Breast epithelium (tissue), 4 donors: ENCODE measurements at regions not wholly inside any gene's neighbourhood (a gene's known extent, or its start where the extent isn't known, plus 50 kb on each side); places are given as distances from the start of the nearest gene placed in this dataset.

Experiments
- DNase-seq, 2 donors: peaks; one replicate each; pipeline ENCODE4 v3.0.0-alpha.2; 2019; ENCODE audit warnings: low spot score in 2 of 2
- H3K27ac ChIP-seq, 2 donors: fragments of 200-600 bp; sonication (generic) in 1 of 2; one replicate each; pipeline ENCODE4 v1.5.1; 2016 to 2019; ENCODE audit warnings: mild to moderate bottlenecking in 1 of 2
- H3K27me3 ChIP-seq, 2 donors: fragments of 200-600 bp; sonication (generic) in 1 of 2; one replicate each; pipeline versions ENCODE4 v1.5.1 to v1.6.0; 2017 to 2019; ENCODE audit warnings: control low read depth in 1 of 2, mild to moderate bottlenecking in 1 of 2
- H3K36me3 ChIP-seq: fragments of 200-600 bp; one replicate; pipeline ENCODE4 v1.5.1; 2019
- H3K4me1 ChIP-seq, 2 donors: fragments of 200-600 bp; sonication (generic); one replicate each; pipeline ENCODE4 v1.5.1; 2016 to 2019; ENCODE audit warnings: control low read depth in 1 of 2
- H3K4me3 ChIP-seq, 3 donors: fragments of 200-600 bp; sonication (generic); 1 replicate in 2 of 3; 2 replicates in 1 of 3; pipeline ENCODE4 v1.5.1; 2016 to 2019; ENCODE audit warnings: mild to moderate bottlenecking in 3 of 3, moderate library complexity in 2 of 3
- H3K9me3 ChIP-seq, 2 donors: fragments of 200-600 bp; sonication (generic) in 1 of 2; one replicate each; pipeline ENCODE4 v1.5.1; 2016 to 2019; ENCODE audit warnings: control low read depth in 1 of 2
- POLR2A ChIP-seq: fragments of 450-650 bp; IDR thresholded peaks from one replicate; pipeline ENCODE4 v1.6.1; 2016; ENCODE audit warnings: antibody characterized with exemption, mild to moderate bottlenecking, moderate library complexity
- POLR2AphosphoS5 ChIP-seq, 3 donors: sonication (generic); formaldehyde crosslinking; IDR thresholded peaks; one replicate each; pipeline ENCODE4 v1.6.1; 2017; ENCODE audit warnings: antibody characterized with exemption in 3 of 3
- intact Hi-C: fragments of 100-400 bp; cut with DNase I; formaldehyde crosslinking; loops from one replicate; pipeline ENCODE4 v1.15.1; 2023; ENCODE audit warnings: low total_unique reads
- TF ChIP-seq, protein P1 (sequence below), 3 donors: fragments of 450-650 bp; IDR thresholded peaks; one replicate each; pipeline ENCODE4 v1.5.1; 2016 to 2017; ENCODE audit warnings: antibody characterized with exemption in 3 of 3, mild to moderate bottlenecking in 3 of 3, moderate library complexity in 3 of 3

DNA sequence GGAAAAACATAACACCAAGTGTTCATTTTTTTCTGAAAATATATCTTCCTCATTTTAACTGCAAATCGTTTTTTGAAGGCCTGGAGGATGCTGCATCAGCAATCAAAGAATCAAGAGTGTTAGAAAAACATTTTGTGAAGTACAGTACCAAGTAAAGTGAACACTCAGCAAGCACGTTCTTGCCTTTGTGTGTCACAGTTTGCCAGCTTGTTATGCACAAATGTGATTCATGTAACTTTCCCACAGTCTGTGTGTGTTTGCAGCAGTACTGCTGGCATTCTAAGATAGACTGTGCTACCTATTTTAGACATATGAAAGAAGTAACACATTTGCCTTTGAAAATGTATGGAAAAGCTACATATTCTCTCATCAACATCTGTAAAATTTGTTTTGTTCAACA lies 1617.7 kb downstream of the RPA4 start:
- TF ChIP-seq POLR2AphosphoS5 (IDR thresholded peaks at IDR 0.05) (no peak), POLR2A (no peak)
- TF ChIP-seq, protein P1, sequence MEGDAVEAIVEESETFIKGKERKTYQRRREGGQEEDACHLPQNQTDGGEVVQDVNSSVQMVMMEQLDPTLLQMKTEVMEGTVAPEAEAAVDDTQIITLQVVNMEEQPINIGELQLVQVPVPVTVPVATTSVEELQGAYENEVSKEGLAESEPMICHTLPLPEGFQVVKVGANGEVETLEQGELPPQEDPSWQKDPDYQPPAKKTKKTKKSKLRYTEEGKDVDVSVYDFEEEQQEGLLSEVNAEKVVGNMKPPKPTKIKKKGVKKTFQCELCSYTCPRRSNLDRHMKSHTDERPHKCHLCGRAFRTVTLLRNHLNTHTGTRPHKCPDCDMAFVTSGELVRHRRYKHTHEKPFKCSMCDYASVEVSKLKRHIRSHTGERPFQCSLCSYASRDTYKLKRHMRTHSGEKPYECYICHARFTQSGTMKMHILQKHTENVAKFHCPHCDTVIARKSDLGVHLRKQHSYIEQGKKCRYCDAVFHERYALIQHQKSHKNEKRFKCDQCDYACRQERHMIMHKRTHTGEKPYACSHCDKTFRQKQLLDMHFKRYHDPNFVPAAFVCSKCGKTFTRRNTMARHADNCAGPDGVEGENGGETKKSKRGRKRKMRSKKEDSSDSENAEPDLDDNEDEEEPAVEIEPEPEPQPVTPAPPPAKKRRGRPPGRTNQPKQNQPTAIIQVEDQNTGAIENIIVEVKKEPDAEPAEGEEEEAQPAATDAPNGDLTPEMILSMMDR (IDR thresholded peaks at IDR 0.05), result no peak
- Histone ChIP-seq H3K4me1 (no peaks in the 10 kb centered on the region), H3K27ac (no peak overlapping the region), H3K9me3 (no peaks in the 10 kb centered on the region), H3K27me3 (peaks cover 0 to 43% of the 10 kb centered on the region in 2 donors), H3K36me3 (no peaks in the 10 kb centered on the region), H3K4me3 (no peak overlapping the region)
- no peak for DNase-seq
- intact Hi-C loops, result no loop called here

DNA sequence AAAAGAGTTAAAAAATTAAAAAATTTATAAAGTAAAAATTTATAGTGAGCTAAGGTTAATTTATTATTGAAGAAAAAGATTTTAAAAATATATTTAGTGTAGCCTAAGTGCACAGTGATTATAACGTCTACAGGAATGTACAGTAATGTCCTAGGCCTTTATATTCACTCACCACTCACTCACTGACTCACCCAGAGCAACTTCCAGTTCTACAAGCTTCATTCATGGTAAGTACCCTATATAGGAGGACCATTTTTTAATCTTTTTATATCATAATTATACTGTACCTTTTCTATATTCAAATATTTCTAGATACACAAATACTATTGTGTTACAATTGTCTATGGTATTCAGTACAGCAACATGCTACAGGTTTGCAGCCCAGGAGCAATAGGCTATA lies 1623.2 kb downstream of the RPA4 start:
- H3K27ac ChIP-seq, result no peak overlapping the region

GRCh38 chrX:98514032-98514431 lies 1630.3 kb downstream of the RPA4 start:
- no peak overlapping the region for H3K4me3 ChIP-seq
- TF ChIP-seq, protein P1 (IDR thresholded peaks at IDR 0.05), result no peak
- TF ChIP-seq POLR2A (no peak), POLR2AphosphoS5 (IDR thresholded peaks at IDR 0.05) (no peak)
- H3K9me3 ChIP-seq, result no peaks in the 10 kb centered on the region
- H3K27ac ChIP-seq, result no peak overlapping the region
- intact Hi-C loops, result no loop called here
- peaks cover 0 to 33% of the 10 kb centered on the region in 2 donors for H3K27me3 ChIP-seq
- H3K36me3 ChIP-seq, result no peaks in the 10 kb centered on the region
- no peaks in the 10 kb centered on the region for H3K4me1 ChIP-seq
- DNase-seq, result no peak

More for the DNA sequence above, 1623.2 kb downstream of the RPA4 start:
- no peak for TF ChIP-seq POLR2AphosphoS5 (IDR thresholded peaks at IDR 0.05)
- TF ChIP-seq POLR2A, result no peak
- TF ChIP-seq, protein P1 (IDR thresholded peaks at IDR 0.05), result no peak
- no peaks in the 10 kb centered on the region for H3K9me3 ChIP-seq
- intact Hi-C loops, result no loop called here
- no peak overlapping the region for H3K4me3 ChIP-seq
- H3K36me3 ChIP-seq, result no peaks in the 10 kb centered on the region
- peaks cover 0 to 41% of the 10 kb centered on the region in 2 donors for H3K27me3 ChIP-seq
- no peak for DNase-seq
- no peaks in the 10 kb centered on the region for H3K4me1 ChIP-seq

DNA sequence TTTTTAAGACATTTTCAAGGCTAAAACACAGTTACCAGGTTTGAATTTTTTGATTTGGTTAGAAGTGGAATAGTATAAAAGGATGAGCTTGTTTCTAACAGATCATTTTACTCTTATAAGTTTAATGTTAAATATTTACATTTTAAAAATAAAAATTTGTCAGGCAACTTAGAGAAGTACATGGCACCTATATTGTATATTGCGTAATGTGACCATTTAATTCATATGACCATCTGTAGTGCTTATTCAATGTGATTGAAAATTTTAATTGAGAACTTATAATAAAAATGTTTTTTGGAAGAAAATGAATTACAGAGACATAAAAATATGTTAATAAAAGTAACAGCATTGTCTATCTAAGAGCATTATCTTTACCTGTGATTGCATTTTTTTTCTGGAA lies 1632.4 kb downstream of the RPA4 start:
- DNase-seq, result no peak
- Histone ChIP-seq H3K27ac (no peak overlapping the region), H3K4me3 (no peak overlapping the region), H3K27me3 (peaks cover 0 to 19% of the 10 kb centered on the region in 2 donors), H3K36me3 (no peaks in the 10 kb centered on the region), H3K9me3 (no peaks in the 10 kb centered on the region), H3K4me1 (no peaks in the 10 kb centered on the region)
- intact Hi-C loops, result no loop called here
- TF ChIP-seq, protein P1 (IDR thresholded peaks at IDR 0.05), result no peak
- TF ChIP-seq POLR2AphosphoS5 (IDR thresholded peaks at IDR 0.05) (no peak), POLR2A (no peak)

- no peak for DNase-seq
- TF ChIP-seq, protein P1 (IDR thresholded peaks at IDR 0.05), result no peak
- TF ChIP-seq POLR2A, result no peak
- TF ChIP-seq POLR2AphosphoS5 (IDR thresholded peaks at IDR 0.05), result no peak
These were observed 1639.3 kb downstream of the RPA4 start for GRCh38 chrX:98523026-98523425.

More at GRCh38 chrX:98523026-98523425, 1639.3 kb downstream of the RPA4 start:
- H3K9me3 ChIP-seq, result no peaks in the 10 kb centered on the region
- no peaks in the 10 kb centered on the region for H3K4me1 ChIP-seq
- no peaks in the 10 kb centered on the region for H3K36me3 ChIP-seq
- peaks cover 0 to 10% of the 10 kb centered on the region in 2 donors for H3K27me3 ChIP-seq
- H3K4me3 ChIP-seq, result no peak overlapping the region
- no peak overlapping the region for H3K27ac ChIP-seq
- intact Hi-C loops, result no loop called here
